T-helper 1 cell treated with Interleukin-12 subunit alpha and Interleukin-12 subunit beta and Interleukin-4 antibody, amounts not matched to agents 30 μg/mL and 1 μg/mL, for 36 hours (primary cell): ENCODE measurements at regions not wholly inside any gene's neighbourhood (a gene's known extent, or its start where the extent isn't known, plus 50 kb on each side); places are given as distances from the start of the nearest gene placed in this dataset.
"Not testable (repeated sequence)": the region's sequence is repeated elsewhere in the genome, so short reads cannot be mapped to it uniquely, and the experiment has no call there.

Experiments
- H3K27ac Mint-ChIP-seq: one replicate; pipeline ENCODE4 v1.8.0; 2021; ENCODE audit warnings: mild to moderate bottlenecking, mixed read lengths
- H3K27me3 Mint-ChIP-seq: one replicate; pipeline ENCODE4 v1.8.0; 2021; ENCODE audit warnings: low read depth, mixed read lengths
- H3K36me3 Mint-ChIP-seq: one replicate; pipeline ENCODE4 v1.8.0; 2021; ENCODE audit warnings: low read depth, mixed read lengths
- H3K4me1 Mint-ChIP-seq: one replicate; pipeline ENCODE4 v1.8.0; 2021; ENCODE audit warnings: low read depth, mixed read lengths
- H3K4me3 Mint-ChIP-seq: one replicate; pipeline ENCODE4 v1.8.0; 2021; ENCODE audit warnings: mild to moderate bottlenecking, moderate library complexity, mixed read lengths
- H3K9me3 Mint-ChIP-seq: one replicate; pipeline ENCODE4 v1.8.0; 2021; ENCODE audit warnings: mixed read lengths

GRCh38 chr13:44747179-44747578, 171.0 kb upstream of the TSC22D1 start:
- H3K4me1 Mint-ChIP-seq = no peaks in the 10 kb centered on the region
- no peaks in the 10 kb centered on the region for H3K9me3 Mint-ChIP-seq
- no peaks in the 10 kb centered on the region for H3K36me3 Mint-ChIP-seq
- no peak overlapping the region for H3K27ac Mint-ChIP-seq
- H3K27me3 Mint-ChIP-seq = peaks cover 4% of the 10 kb centered on the region
- no peak overlapping the region for H3K4me3 Mint-ChIP-seq

GRCh38 chr13:44746690-44747089, 170.6 kb upstream of the TSC22D1 start:
- Mint-ChIP-seq H3K9me3 (no peaks in the 10 kb centered on the region), H3K27ac (no peak overlapping the region), H3K4me3 (no peak overlapping the region), H3K36me3 (no peaks in the 10 kb centered on the region), H3K4me1 (no peaks in the 10 kb centered on the region), H3K27me3 (peaks cover 4% of the 10 kb centered on the region)

GRCh38 chr13:44744880-44745633, 168.9 kb upstream of the TSC22D1 start:
- Mint-ChIP-seq H3K36me3 (no peaks in the 10 kb centered on the region), H3K4me3 (no peak overlapping the region), H3K9me3 (no peaks in the 10 kb centered on the region), H3K27ac (no peak overlapping the region), H3K27me3 (peaks cover 4% of the 10 kb centered on the region), H3K4me1 (no peaks in the 10 kb centered on the region)

GRCh38 chr13:44739539-44739938, 163.4 kb upstream of the TSC22D1 start:
- Mint-ChIP-seq H3K4me1 (no peaks in the 10 kb centered on the region), H3K36me3 (no peaks in the 10 kb centered on the region), H3K27ac (no peak overlapping the region), H3K27me3 (peaks cover 4% of the 10 kb centered on the region), H3K4me3 (no peak overlapping the region), H3K9me3 (no peaks in the 10 kb centered on the region)

- no peaks in the 10 kb centered on the region for H3K4me1 Mint-ChIP-seq
- no peaks in the 10 kb centered on the region for H3K9me3 Mint-ChIP-seq
- peaks cover 4% of the 10 kb centered on the region for H3K27me3 Mint-ChIP-seq
- no peak overlapping the region for H3K4me3 Mint-ChIP-seq
- H3K27ac Mint-ChIP-seq = no peak overlapping the region
- H3K36me3 Mint-ChIP-seq = no peaks in the 10 kb centered on the region
These were observed 163.0 kb upstream of the TSC22D1 start for GRCh38 chr13:44739120-44739519.

GRCh38 chr13:44738463-44738862, 162.3 kb upstream of the TSC22D1 start:
- peaks cover 4% of the 10 kb centered on the region for H3K27me3 Mint-ChIP-seq
- H3K4me3 Mint-ChIP-seq = no peak overlapping the region
- no peaks in the 10 kb centered on the region for H3K4me1 Mint-ChIP-seq
- no peaks in the 10 kb centered on the region for H3K36me3 Mint-ChIP-seq
- H3K27ac Mint-ChIP-seq = no peak overlapping the region
- no peaks in the 10 kb centered on the region for H3K9me3 Mint-ChIP-seq

GRCh38 chr13:44735806-44736205, 159.7 kb upstream of the TSC22D1 start:
- Mint-ChIP-seq H3K27me3 (peaks cover 14% of the 10 kb centered on the region), H3K9me3 (no peaks in the 10 kb centered on the region), H3K36me3 (no peaks in the 10 kb centered on the region), H3K4me3 (no peak overlapping the region), H3K27ac (no peak overlapping the region), H3K4me1 (no peaks in the 10 kb centered on the region)

GRCh38 chr13:44734201-44734707, 158.1 kb upstream of the TSC22D1 start:
- Mint-ChIP-seq H3K4me1 (no peaks in the 10 kb centered on the region), H3K27ac (no peak overlapping the region), H3K36me3 (no peaks in the 10 kb centered on the region), H3K4me3 (no peak overlapping the region), H3K9me3 (no peaks in the 10 kb centered on the region), H3K27me3 (peaks cover 14% of the 10 kb centered on the region)

- H3K27ac Mint-ChIP-seq = no peak overlapping the region
- H3K9me3 Mint-ChIP-seq = no peaks in the 10 kb centered on the region
- H3K4me3 Mint-ChIP-seq = no peak overlapping the region
- no peaks in the 10 kb centered on the region for H3K36me3 Mint-ChIP-seq
- peaks cover 10% of the 10 kb centered on the region for H3K27me3 Mint-ChIP-seq
- no peaks in the 10 kb centered on the region for H3K4me1 Mint-ChIP-seq
These were observed 156.5 kb upstream of the TSC22D1 start for GRCh38 chr13:44732503-44733098.

- Mint-ChIP-seq H3K27me3 (peaks cover 10% of the 10 kb centered on the region), H3K27ac (no peak overlapping the region), H3K4me3 (no peak overlapping the region), H3K4me1 (no peaks in the 10 kb centered on the region), H3K9me3 (no peaks in the 10 kb centered on the region), H3K36me3 (no peaks in the 10 kb centered on the region)
These were observed 154.7 kb upstream of the TSC22D1 start for GRCh38 chr13:44730851-44731250.

- Mint-ChIP-seq H3K27me3 (peaks cover 10% of the 10 kb centered on the region), H3K27ac (no peak overlapping the region), H3K9me3 (no peaks in the 10 kb centered on the region), H3K36me3 (no peaks in the 10 kb centered on the region), H3K4me1 (no peaks in the 10 kb centered on the region), H3K4me3 (no peak overlapping the region)
These were observed 154.0 kb upstream of the TSC22D1 start for GRCh38 chr13:44730099-44730498.

- not testable (repeated sequence) for H3K4me3 Mint-ChIP-seq, H3K27ac Mint-ChIP-seq, H3K36me3 Mint-ChIP-seq, H3K4me1 Mint-ChIP-seq, H3K9me3 Mint-ChIP-seq
- peaks cover 13% of the 10 kb centered on the region for H3K27me3 Mint-ChIP-seq
These were observed 151.5 kb upstream of the TSC22D1 start for GRCh38 chr13:44727591-44727990.

- H3K4me3 Mint-ChIP-seq = no peak overlapping the region
These were observed 150.6 kb upstream of the TSC22D1 start for GRCh38 chr13:44726778-44727177.

GRCh38 chr13:44726214-44726613, 150.1 kb upstream of the TSC22D1 start:
- no peaks in the 10 kb centered on the region for H3K9me3 Mint-ChIP-seq
- H3K27me3 Mint-ChIP-seq = peaks cover 7% of the 10 kb centered on the region
- H3K4me3 Mint-ChIP-seq = no peak overlapping the region
- no peak overlapping the region for H3K27ac Mint-ChIP-seq
- H3K4me1 Mint-ChIP-seq = no peaks in the 10 kb centered on the region
- no peaks in the 10 kb centered on the region for H3K36me3 Mint-ChIP-seq

More at GRCh38 chr13:44726778-44727177, 150.6 kb upstream of the TSC22D1 start:
- no peak overlapping the region for H3K27ac Mint-ChIP-seq
- H3K4me1 Mint-ChIP-seq = no peaks in the 10 kb centered on the region
- H3K36me3 Mint-ChIP-seq = no peaks in the 10 kb centered on the region
- H3K27me3 Mint-ChIP-seq = peaks cover 12% of the 10 kb centered on the region
- no peaks in the 10 kb centered on the region for H3K9me3 Mint-ChIP-seq
